GM12878 (cell line): ENCODE measurements at regions not wholly inside any gene's neighbourhood (a gene's known extent, or its start where the extent isn't known, plus 50 kb on each side); places are given as distances from the start of the nearest gene placed in this dataset.

Source experiments
- ATAC-seq: fragments of 200-7000 bp; cut with Tn5 transposase; 3 replicates; pipeline ENCODE4 v1.9.1; 2020; ENCODE audit warnings: mild to moderate bottlenecking, moderate library complexity
- BruUV-seq: library from RNA; stranded (reverse); fragments of 400-500 nt; replicated peaks from 2 replicates; lab custom pipeline; 2021; lab: Mats Ljungman, UMichigan
- CTCF ChIA-PET: fragments of 300-600 bp; sonication (Branson Sonifier 250); formaldehyde crosslinking; extraction: SDS; loops from one replicate; lab custom pipeline; 2021; ENCODE audit warnings: inconsistent platforms; lab: Yijun Ruan, JAX
- POLR2A ChIA-PET: fragments of 350-600 bp; formaldehyde crosslinking; extraction: SDS; loops from one replicate; lab custom pipeline; 2021; ENCODE audit warnings: inconsistent platforms; lab: Charles Lee
- RAD21 ChIA-PET: fragments of 300-600 bp; sonication (Branson Sonifier 250); formaldehyde crosslinking; loops from one replicate; lab custom pipeline; 2023; ENCODE audit warnings: antibody characterized with exemption; ENCODE audit not compliant: unreplicated experiment; lab: Charles Lee
- SMC1A ChIA-PET: fragments of 300-600 bp; sonication (Branson Sonifier 250); formaldehyde crosslinking; loops from one replicate; lab custom pipeline; 2023; ENCODE audit not compliant: unreplicated experiment, uncharacterized antibody; lab: Charles Lee
- DNase-seq: peaks from one replicate; pipeline ENCODE4 v3.0.0-alpha.2; 2011; ENCODE audit warnings: low read depth, low spot score
- FAIRE-seq: peaks from 3 replicates; lab custom pipeline; 2011; peaks lifted over from hg19 to GRCh38; lab: Jason Lieb, UNC
- H2AFZ ChIP-seq: 2 replicates; pipeline ENCODE4 v1.6.0; 2011; ENCODE audit warnings: low read depth, low read length, control low read depth; ENCODE audit not compliant: control insufficient read depth
- H3K27ac ChIP-seq: 2 replicates; pipeline ENCODE4 v1.5.1; 2011; ENCODE audit warnings: control low read depth; ENCODE audit not compliant: control insufficient read depth, insufficient read depth
- H3K27me3 ChIP-seq, 2 experiments: replicated peaks in 1 of 2; 2 replicates each; pipeline versions ENCODE4 v1.6.0 to v1.6.1; 2011; ENCODE audit warnings: low read length in 1 of 2; ENCODE audit not compliant: control insufficient read depth in 2 of 2, insufficient read depth in 2 of 2
- H3K36me3 ChIP-seq, 2 experiments: 2 replicates each; pipeline ENCODE4 v1.5.1; 2011; ENCODE audit warnings: low read length in 1 of 2; ENCODE audit not compliant: control insufficient read depth in 2 of 2, insufficient read depth in 2 of 2
- H3K4me1 ChIP-seq: 2 replicates; pipeline ENCODE4 v1.6.1; 2011; ENCODE audit warnings: mild to moderate bottlenecking, low read length, moderate library complexity, mixed read lengths; ENCODE audit not compliant: control insufficient read depth, insufficient read depth
- H3K4me2 ChIP-seq: 2 replicates; pipeline ENCODE4 v1.6.0; 2011; ENCODE audit warnings: control low read depth; ENCODE audit not compliant: control insufficient read depth, insufficient read depth
- H3K4me3 ChIP-seq: fragments of 200-600 bp; sonication (generic); 2 replicates; pipeline ENCODE4 v1.5.1; 2016
- H3K79me2 ChIP-seq: 2 replicates; pipeline ENCODE4 v1.6.0; 2011; ENCODE audit warnings: low read length; ENCODE audit not compliant: control insufficient read depth, insufficient read depth
- H3K9ac ChIP-seq: 2 replicates; pipeline ENCODE4 v1.8.0; 2011; ENCODE audit warnings: low read length, control low read depth, mixed read lengths; ENCODE audit not compliant: control insufficient read depth, insufficient read depth
- H3K9me3 ChIP-seq: replicated peaks from 3 replicates; pipeline ENCODE4 v1.5.1; 2011; ENCODE audit warnings: mild to moderate bottlenecking, low read length; ENCODE audit not compliant: control insufficient read depth, insufficient read depth
- H4K20me1 ChIP-seq: 2 replicates; pipeline ENCODE4 v1.6.0; 2011; ENCODE audit not compliant: control insufficient read depth, insufficient read depth
- RUNX3 ChIP-seq: IDR thresholded peaks from 2 replicates; pipeline ENCODE4 v1.6.1; 2012; ENCODE audit warnings: low read length, inconsistent platforms
- STAT1 ChIP-seq: fragments of 450-650 bp; conservative IDR thresholded peaks from 2 replicates; pipeline ENCODE4 v1.6.1; 2014; ENCODE audit warnings: antibody characterized with exemption, mild to moderate bottlenecking
- SUPT20H ChIP-seq: IDR thresholded peaks from 2 replicates; pipeline ENCODE4 v1.6.1; 2011; ENCODE audit warnings: low read depth, mild to moderate bottlenecking, low read length, moderate library complexity, borderline replicate concordance; ENCODE audit not compliant: control insufficient read depth
- WGBS: methylation state at CpG from one replicate; pipeline ENCODE4 v1.1.6; 2016; ENCODE audit warnings: low lambda C conversion rate; ENCODE audit not compliant: insufficient replicate concordance, insufficient coverage; ENCODE audit errors: missing lambda C conversion rate; 5-methylcytosine and 5-hydroxymethylcytosine counted together
- in situ Hi-C: fragments of 300-500 bp; cut with MboI; formaldehyde crosslinking; loops from 9 replicates; pipeline ENCODE4 v1.14.3; 2018; ENCODE audit warnings: mixed read lengths
- intact Hi-C: fragments of 100-400 bp; cut with micrococcal nuclease; formaldehyde crosslinking; loops from one replicate; pipeline ENCODE4 v1.14.2; 2022; ENCODE audit not compliant: unreplicated experiment
- TF ChIP-seq, protein P1 (sequence below): IDR thresholded peaks from 2 replicates; pipeline ENCODE4 v1.6.1; 2012; ENCODE audit warnings: mild to moderate bottlenecking, low read depth, low read length
- TF ChIP-seq, protein P2 (sequence below): IDR thresholded peaks from 2 replicates; pipeline ENCODE4 v1.6.1; 2012; ENCODE audit warnings: low read length, inconsistent platforms

DNA sequence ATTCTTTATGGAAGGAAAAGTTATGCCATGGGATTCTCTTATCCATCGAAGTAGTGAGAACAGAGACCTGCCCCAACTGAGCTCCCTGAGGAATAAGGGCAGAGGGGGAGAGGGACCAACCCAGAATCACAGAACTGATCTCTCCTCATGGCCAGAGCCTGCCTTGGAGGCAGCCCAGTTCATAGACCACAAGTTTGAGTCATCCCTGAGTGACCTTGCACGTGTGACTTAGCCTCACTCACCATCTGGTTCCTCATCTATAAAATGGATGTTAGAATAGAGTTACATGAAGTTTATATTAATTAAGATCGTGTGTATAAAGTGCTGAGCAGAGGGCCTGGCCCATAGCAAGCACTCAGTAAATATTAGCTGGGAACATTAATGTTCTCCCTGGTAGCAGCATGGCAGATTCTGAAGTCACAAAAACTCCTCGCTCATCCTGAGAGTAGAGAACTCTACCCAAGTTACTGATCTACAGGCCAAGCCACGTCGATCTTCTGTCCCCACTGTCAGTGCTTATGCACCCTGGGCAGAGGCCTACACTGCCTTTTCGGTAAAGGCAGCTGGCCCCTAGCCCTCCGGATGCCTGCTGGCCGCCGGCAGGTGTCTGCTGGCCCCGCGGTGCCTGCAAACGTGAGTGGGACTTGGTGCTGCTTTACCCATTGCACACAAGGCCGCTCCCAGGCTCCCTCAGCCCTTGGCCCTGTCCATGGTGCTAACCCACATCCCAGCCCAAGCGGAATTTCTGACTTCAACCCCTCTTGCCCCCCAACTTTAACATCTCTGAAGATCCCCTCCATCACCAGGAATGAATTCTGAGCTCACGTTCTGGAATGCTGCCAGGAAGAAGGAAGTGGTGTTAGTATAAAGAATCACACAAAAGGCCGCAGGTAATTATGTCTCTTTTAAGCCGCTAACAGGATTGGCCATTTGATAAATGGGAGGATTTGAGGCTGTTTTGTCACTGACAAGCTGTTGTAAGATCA, 61.1 kb upstream of the ARAP3 start:
- Histone ChIP-seq H4K20me1 (no peaks in the 10 kb centered on the region), H2AFZ (no peak overlapping the region), H3K4me3 (no peak overlapping the region), H3K27ac (no peak overlapping the region), H3K27me3 (no peaks in the 10 kb centered on the region), H3K36me3 (no peaks in the 10 kb centered on the region), H3K4me2 (no peak overlapping the region), H3K9ac (no peak overlapping the region), H3K4me1 (peaks cover 6% of the 10 kb centered on the region), H3K79me2 (no peaks in the 10 kb centered on the region), H3K9me3 (no peaks in the 10 kb centered on the region)
- DNase-seq, result no peak
- ChIA-PET RAD21 (no interaction called here), SMC1A (interaction anchor here (1.9 kb wide), 1 partner anchor 136 kb away, joined by 4 read pairs; no protein-coding TSS in a partner anchor), CTCF (interaction anchor here (1.0 kb wide), 1 partner anchor 22 kb away, joined by 4 read pairs; no protein-coding TSS in a partner anchor), POLR2A (no interaction called here)
- intact Hi-C loops (no loop called here), in situ Hi-C loops (no loop called here)
- TF ChIP-seq, protein P1, sequence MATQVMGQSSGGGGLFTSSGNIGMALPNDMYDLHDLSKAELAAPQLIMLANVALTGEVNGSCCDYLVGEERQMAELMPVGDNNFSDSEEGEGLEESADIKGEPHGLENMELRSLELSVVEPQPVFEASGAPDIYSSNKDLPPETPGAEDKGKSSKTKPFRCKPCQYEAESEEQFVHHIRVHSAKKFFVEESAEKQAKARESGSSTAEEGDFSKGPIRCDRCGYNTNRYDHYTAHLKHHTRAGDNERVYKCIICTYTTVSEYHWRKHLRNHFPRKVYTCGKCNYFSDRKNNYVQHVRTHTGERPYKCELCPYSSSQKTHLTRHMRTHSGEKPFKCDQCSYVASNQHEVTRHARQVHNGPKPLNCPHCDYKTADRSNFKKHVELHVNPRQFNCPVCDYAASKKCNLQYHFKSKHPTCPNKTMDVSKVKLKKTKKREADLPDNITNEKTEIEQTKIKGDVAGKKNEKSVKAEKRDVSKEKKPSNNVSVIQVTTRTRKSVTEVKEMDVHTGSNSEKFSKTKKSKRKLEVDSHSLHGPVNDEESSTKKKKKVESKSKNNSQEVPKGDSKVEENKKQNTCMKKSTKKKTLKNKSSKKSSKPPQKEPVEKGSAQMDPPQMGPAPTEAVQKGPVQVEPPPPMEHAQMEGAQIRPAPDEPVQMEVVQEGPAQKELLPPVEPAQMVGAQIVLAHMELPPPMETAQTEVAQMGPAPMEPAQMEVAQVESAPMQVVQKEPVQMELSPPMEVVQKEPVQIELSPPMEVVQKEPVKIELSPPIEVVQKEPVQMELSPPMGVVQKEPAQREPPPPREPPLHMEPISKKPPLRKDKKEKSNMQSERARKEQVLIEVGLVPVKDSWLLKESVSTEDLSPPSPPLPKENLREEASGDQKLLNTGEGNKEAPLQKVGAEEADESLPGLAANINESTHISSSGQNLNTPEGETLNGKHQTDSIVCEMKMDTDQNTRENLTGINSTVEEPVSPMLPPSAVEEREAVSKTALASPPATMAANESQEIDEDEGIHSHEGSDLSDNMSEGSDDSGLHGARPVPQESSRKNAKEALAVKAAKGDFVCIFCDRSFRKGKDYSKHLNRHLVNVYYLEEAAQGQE, result peak; percentile 96
- TF ChIP-seq RUNX3, result no peak
- no peak for TF ChIP-seq STAT1
- no peak for TF ChIP-seq SUPT20H
- TF ChIP-seq, protein P2, sequence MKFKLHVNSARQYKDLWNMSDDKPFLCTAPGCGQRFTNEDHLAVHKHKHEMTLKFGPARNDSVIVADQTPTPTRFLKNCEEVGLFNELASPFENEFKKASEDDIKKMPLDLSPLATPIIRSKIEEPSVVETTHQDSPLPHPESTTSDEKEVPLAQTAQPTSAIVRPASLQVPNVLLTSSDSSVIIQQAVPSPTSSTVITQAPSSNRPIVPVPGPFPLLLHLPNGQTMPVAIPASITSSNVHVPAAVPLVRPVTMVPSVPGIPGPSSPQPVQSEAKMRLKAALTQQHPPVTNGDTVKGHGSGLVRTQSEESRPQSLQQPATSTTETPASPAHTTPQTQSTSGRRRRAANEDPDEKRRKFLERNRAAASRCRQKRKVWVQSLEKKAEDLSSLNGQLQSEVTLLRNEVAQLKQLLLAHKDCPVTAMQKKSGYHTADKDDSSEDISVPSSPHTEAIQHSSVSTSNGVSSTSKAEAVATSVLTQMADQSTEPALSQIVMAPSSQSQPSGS, result no peak
- no TSS peak for BruUV-seq
- WGBS, result 16% methylated on average over 18 of the region's 18 CpGs
- peak; percentile 36; the same call in 2 of the 3 replicates for ATAC-seq
- no peak for FAIRE-seq
